ENCODE measurements at regions not wholly inside any gene's neighbourhood (a gene's known extent, or its start where the extent isn't known, plus 50 kb on each side); places are given as distances from the start of the nearest gene placed in this dataset.

DNA sequence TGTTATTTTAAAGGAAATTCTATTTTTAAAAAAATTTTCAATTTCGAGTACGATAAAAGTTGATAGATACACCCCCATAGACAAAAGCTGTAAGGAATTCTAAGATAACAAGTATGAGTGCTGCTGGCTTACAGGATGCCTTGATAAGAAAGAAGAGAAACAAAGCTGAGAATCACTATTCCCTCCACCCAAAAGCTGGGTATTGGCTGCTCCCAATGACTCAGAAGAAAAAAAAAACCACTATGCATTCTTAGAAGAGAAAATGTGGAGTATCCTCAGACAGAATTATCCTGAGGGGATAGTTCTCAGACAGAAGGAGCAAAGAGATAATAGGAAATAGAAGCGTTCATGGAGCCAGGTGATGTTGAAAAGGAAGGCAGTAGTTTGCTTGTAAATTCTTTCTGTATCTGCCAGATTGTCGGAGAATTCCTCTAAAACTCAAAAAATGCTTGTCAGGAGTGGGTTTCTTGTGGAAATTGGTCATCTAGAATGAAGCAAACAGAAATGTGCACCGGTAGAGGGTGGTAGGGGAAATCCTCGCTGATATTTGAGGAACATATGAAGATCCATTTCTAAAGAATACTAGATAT, 217.5 kb upstream of the ADAMTS3 start:
- TF ChIP-seq CTCF (IDR thresholded peaks at IDR 0.05) (no peak), POLR2A (IDR thresholded peaks at IDR 0.05) (no peak), POLR2AphosphoS5 (IDR thresholded peaks at IDR 0.05; ENCODE audit: insufficient read depth in 1 of 2, low read depth in 1 of 2) (no peak)
